Inflammatory macrophage (primary cell): ENCODE measurements at regions not wholly inside any gene's neighbourhood (a gene's known extent, or its start where the extent isn't known, plus 50 kb on each side); places are given as distances from the start of the nearest gene placed in this dataset.
"Not testable (repeated sequence)": the region's sequence is repeated elsewhere in the genome, so short reads cannot be mapped to it uniquely, and the experiment has no call there.

Experiments
- DNase-seq, 2 donors: peaks; one replicate each; pipeline ENCODE4 v3.0.0-alpha.2; 2020 to 2022

- DNase-seq = no peak
Measured at GRCh38 chr2:209311948-209312347, 111.9 kb upstream of the MAP2 start.

- DNase-seq = not testable (repeated sequence)
Measured at GRCh38 chr2:209312450-209312849, 111.4 kb upstream of the MAP2 start.

- DNase-seq = no peak
Measured at GRCh38 chr2:209314653-209315052, 109.2 kb upstream of the MAP2 start.

- DNase-seq = no peak
Measured at GRCh38 chr2:209316141-209316540, 107.7 kb upstream of the MAP2 start.

- no peak for DNase-seq
Measured at GRCh38 chr2:209321076-209321475, 102.8 kb upstream of the MAP2 start.

GRCh38 chr2:209321581-209321980 lies 102.3 kb upstream of the MAP2 start:
- DNase-seq = no peak

GRCh38 chr2:209322041-209322440 lies 101.8 kb upstream of the MAP2 start:
- no peak for DNase-seq

GRCh38 chr2:209322905-209323512 lies 100.8 kb upstream of the MAP2 start:
- DNase-seq = no peak

GRCh38 chr2:209323738-209324137 lies 100.1 kb upstream of the MAP2 start:
- DNase-seq = no peak

GRCh38 chr2:209324281-209324680 lies 99.6 kb upstream of the MAP2 start:
- no peak for DNase-seq

GRCh38 chr2:209331291-209331844 lies 92.5 kb upstream of the MAP2 start:
- DNase-seq = peak; percentile 13 to 16

- DNase-seq = peak; percentile 52 to 67
Measured at GRCh38 chr2:209334188-209335017, 89.4 kb upstream of the MAP2 start.

- no peak for DNase-seq
Measured at GRCh38 chr2:209340522-209340921, 83.3 kb upstream of the MAP2 start.

GRCh38 chr2:209344349-209344748 lies 79.5 kb upstream of the MAP2 start:
- no peak for DNase-seq

- no peak for DNase-seq
Measured at GRCh38 chr2:209348433-209348832, 75.4 kb upstream of the MAP2 start.

GRCh38 chr2:209351636-209352035 lies 72.2 kb upstream of the MAP2 start:
- no peak for DNase-seq

- no peak for DNase-seq
Measured at GRCh38 chr2:209358992-209359391, 64.9 kb upstream of the MAP2 start.

GRCh38 chr2:209367075-209367747 lies 56.6 kb upstream of the MAP2 start:
- DNase-seq = no peak

GRCh38 chr2:209368406-209368805 lies 55.4 kb upstream of the MAP2 start:
- no peak for DNase-seq

GRCh38 chr2:209368914-209369313 lies 54.9 kb upstream of the MAP2 start:
- no peak for DNase-seq

- DNase-seq = no peak
Measured at GRCh38 chr2:209369656-209370055, 54.2 kb upstream of the MAP2 start.

GRCh38 chr2:209371407-209371806 lies 52.4 kb upstream of the MAP2 start:
- DNase-seq = no peak
